ENCODE measurements at regions not wholly inside any gene's neighbourhood (a gene's known extent, or its start where the extent isn't known, plus 50 kb on each side); places are given as distances from the start of the nearest gene placed in this dataset.
"Not testable (repeated sequence)": the region's sequence is repeated elsewhere in the genome, so short reads cannot be mapped to it uniquely, and the experiment has no call there.

DNA sequence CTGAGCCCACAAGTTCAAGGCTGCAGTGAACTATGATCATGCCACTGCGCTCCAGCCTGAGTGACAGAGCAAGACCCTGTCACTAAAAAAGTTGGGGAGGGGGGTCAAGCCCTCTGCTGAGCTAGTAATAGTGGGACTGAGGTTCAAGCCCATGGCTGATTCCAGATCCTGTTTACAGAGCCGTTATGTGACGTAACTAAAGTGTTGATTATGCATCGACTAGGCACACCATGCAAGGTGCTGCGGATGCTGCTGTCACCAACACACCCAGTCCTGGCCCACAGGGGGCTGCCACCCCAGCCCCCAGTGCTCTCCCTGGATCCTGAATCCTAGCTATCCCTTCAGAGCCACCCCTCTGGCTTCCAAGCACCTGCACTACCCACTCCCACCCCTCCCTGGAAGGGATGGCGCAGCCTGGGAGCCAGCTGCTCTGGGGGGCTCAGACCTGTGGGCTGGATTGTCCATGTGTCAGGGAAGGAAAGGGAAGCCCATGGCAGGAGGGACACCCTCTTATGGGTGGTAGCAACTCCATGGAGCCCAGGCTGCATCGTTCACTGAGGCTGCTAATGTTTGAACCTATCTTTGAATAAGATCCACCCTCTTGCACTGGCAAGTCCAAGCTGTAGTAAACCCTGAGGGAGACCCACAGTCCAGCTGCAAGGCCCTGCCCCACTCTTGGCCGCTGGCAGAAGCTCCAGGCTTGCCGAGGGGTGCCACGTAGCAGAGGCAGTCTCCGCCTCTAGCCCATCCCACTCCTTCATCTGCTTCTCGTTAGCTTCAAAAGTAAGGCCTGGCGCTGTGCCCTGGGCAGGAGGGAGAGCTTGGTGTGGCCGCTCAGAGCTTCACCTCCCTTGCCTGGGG is 95.0 kb downstream of the SNX5 start:
- DNase-seq (ENCODE audit: insufficient read length, low spot score) (peak; percentile 26), FAIRE-seq (no peak)

DNA sequence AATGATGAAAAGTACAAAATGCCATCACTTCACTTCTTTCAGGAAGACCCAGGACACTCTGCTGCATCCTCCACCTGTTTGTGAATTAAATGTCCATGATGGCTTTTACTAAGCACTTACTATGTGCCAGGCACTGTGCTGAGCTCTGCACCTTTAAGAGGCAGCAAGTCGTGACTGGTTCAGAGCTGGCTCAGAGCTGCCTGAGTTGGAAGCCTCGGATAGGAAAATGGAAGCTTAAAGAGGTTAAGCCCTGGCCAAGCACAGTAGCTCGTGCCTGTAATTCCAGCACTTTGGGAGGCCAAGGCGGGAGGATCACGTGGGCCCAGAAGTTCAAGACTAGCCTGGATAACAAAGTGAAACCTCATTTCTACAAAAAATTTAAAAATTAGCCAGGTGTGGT is 95.6 kb downstream of the SNX5 start:
- FAIRE-seq: no peak
- no peak for DNase-seq (ENCODE audit: insufficient read length, low spot score)

DNA sequence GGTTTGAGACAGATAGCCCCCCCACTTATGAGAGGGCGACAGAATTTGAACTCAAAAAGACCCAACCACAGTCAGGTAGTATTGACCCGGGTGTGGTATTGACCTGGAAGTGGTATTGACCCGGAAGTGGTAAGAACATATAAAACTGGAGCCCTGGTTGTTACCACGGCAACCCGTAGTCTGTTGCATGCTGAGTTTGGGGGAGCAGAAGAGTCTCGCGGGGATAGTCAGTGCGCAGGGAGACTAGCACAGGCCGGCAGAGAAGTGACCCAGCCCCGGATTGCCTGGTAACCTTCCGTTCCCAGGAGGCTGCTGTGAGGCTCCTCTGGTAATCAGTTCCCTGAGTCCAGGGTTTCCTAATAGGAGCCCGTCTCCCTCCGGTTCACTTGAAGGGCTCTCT is 96.2 kb downstream of the SNX5 start:
- DNase-seq (ENCODE audit: insufficient read length, low spot score) (no peak), FAIRE-seq (no peak)

- FAIRE-seq (no peak), DNase-seq (ENCODE audit: insufficient read length, low spot score) (no peak)
These were observed 96.7 kb downstream of the SNX5 start for GRCh38 chr20:17871886-17872285.

- FAIRE-seq (no peak), DNase-seq (ENCODE audit: insufficient read length, low spot score) (no peak)
These were observed 97.4 kb downstream of the SNX5 start for GRCh38 chr20:17871181-17871580.

GRCh38 chr20:17870086-17870740 is 98.4 kb downstream of the SNX5 start:
- no peak for DNase-seq (ENCODE audit: insufficient read length, low spot score)
- no peak for FAIRE-seq

DNA sequence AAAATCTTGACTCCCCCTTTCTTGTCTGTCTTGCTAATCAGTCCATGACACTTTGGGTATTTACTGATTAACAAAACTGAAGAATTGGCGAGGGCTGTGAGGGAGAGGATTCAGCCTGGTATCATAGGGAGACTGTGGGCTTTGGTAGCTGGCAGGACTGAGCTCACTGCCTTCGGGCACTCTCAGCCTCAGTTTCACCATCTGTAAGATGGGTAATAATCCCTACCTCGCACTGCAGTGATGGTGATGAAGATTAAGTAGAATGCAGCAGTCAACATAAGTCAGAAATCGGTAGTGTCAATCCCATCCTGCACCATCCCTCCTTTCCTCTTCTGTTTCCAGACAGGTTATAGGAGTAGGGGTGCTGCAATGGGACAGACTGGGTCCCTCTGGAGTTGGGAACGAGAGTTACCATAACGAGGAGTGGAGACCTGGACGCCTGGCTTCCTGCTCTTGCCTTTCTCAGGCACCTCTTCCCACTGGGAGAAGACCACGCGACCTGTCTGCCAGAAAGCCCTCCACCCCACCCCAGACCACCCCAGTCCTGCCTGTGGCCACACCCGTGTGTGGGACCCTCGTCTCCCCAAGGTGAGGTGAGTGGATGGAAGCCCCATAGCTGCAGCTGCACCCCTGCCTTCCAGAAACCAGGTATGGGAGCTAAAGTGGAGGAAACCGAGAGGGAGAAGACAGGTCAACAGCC is 99.1 kb downstream of the SNX5 start:
- DNase-seq (ENCODE audit: insufficient read length, low spot score) (no peak), FAIRE-seq (no peak)

GRCh38 chr20:17868700-17869231 is 99.8 kb downstream of the SNX5 start:
- FAIRE-seq (no peak), DNase-seq (ENCODE audit: insufficient read length, low spot score) (no peak)

- DNase-seq (ENCODE audit: insufficient read length, low spot score) (no peak), FAIRE-seq (no peak)
These were observed 100.4 kb downstream of the SNX5 start for GRCh38 chr20:17868151-17868550.

DNA sequence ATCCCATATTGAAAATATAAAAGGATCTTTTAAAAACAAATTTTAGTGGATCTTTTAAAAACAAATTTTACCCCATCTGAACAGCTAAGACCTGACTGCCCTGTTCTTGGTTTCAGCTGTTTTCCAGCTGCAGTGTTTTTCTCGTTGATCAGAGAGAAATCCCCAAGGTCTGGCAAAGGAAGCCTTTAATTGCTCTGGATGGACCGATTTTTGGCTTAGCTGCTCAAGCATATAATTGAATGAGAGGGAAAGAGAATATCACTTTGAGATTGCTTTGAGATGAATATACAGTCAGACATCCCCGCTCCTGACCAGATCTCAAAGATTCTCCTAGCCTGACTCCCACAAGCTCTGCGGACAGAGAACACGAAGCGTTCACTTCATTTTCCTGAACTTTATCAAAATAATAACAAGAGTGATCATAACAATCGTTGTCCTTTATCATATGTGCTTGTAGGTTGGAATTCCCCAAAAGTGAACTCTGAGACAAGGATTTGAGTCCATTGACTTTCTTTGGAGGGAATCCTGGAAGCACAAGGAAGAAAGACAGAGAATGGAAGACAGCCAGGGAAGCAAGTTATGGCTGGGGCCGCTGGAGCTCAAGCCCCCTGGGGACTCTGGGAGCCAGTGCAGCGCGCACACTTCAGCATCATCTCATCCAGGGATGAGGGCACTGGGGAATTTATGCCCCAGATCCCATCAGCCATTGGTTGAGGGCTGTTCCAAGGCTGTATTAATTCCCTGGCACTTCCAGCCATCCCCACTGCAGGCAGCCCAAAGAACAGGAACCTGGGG is 101.3 kb downstream of the SNX5 start:
- FAIRE-seq (no peak), DNase-seq (ENCODE audit: insufficient read length, low spot score) (no peak)

GRCh38 chr20:17866234-17867001 is 102.2 kb downstream of the SNX5 start:
- FAIRE-seq: no peak
- no peak for DNase-seq (ENCODE audit: insufficient read length, low spot score)

GRCh38 chr20:17863577-17864292 is 104.9 kb downstream of the SNX5 start:
- FAIRE-seq (no peak), DNase-seq (ENCODE audit: insufficient read length, low spot score) (no peak)

- no peak for DNase-seq (ENCODE audit: insufficient read length, low spot score)
- no peak for FAIRE-seq
These were observed 105.4 kb downstream of the SNX5 start for GRCh38 chr20:17863209-17863576.

DNA sequence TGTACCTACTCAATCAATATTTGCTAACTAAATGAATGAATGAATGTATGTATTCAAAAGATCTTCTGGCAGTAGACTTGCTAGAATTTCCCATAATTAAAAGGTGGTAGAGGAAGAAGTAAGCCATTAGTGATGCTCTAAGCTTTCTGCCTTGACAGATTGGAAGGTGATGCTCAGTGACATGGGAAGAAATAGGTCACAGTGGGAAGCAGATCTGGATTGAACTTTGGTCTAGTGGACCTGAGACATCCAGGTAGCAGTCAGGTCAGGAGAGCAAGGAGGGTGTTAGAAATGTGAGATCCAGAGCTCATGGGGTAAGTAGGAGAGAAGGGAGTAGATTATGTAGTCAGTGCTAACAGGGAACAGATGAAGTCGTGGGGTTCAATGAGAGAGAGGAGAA is 106.4 kb downstream of the SNX5 start:
- DNase-seq (ENCODE audit: insufficient read length, low spot score) (no peak), FAIRE-seq (no peak)

DNA sequence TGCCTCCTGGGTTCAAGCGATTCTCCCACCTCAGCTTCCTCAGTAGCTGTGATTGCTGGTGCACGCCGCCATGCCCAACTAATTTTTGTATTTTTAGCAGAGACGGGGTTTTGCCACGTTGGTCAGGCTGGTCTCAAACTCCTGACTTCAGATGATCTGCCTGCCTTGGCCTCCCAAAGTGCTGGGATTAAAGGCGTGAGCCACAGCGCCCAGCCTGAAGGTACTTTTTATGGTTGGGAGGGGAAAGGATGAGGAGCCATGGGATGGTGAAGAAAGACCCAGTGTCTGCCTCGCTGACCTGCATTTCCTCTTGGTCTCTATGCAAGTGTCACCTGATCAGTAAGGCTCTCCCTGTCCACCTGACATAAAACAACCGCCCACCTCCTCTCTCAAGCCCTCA is 107.0 kb downstream of the SNX5 start:
- not testable (repeated sequence) for DNase-seq (ENCODE audit: insufficient read length, low spot score); FAIRE-seq

DNA sequence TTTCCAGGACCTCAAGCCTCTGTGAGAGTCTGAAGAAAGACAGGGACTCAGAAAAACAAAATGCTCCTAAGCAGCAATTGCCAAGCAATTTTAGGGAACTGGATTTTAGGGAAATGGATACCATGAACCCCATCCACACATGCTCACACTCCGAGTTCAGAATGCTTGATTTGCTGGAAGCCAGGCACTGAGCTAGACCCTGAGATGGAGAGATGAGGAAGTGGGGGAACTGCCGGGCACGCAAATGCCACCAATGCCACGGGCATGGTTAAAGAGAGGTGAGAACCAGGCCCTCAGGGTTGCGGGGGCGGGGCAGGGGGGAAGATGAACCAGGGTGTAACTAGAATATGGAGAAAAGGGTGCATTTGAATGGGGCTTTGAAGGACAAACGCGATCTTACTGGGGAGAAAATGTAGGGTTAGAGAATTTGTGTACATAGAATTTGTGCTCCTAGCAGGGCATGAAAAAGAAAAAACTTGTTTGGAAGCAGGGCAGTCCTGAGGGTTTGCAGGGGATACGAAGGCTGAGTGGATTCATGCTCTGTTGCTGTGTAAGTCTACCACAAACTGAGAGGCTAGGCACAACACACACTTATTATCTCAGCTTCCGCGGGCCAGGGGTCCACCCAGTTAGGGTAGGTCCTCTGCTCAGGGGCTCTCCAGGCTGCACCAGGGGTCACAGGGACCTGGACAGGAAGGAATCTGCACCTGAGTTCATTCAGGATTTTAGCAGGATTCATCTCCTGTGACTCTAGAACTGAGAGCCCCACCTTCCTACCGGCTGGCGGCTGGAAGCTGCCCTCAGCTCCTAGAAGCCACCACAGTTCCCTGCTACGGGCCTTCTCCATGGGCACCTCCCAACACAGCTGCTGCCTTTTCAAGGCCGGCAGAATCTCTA is 108.0 kb downstream of the SNX5 start:
- DNase-seq (ENCODE audit: insufficient read length, low spot score): no peak
- no peak for FAIRE-seq

DNA sequence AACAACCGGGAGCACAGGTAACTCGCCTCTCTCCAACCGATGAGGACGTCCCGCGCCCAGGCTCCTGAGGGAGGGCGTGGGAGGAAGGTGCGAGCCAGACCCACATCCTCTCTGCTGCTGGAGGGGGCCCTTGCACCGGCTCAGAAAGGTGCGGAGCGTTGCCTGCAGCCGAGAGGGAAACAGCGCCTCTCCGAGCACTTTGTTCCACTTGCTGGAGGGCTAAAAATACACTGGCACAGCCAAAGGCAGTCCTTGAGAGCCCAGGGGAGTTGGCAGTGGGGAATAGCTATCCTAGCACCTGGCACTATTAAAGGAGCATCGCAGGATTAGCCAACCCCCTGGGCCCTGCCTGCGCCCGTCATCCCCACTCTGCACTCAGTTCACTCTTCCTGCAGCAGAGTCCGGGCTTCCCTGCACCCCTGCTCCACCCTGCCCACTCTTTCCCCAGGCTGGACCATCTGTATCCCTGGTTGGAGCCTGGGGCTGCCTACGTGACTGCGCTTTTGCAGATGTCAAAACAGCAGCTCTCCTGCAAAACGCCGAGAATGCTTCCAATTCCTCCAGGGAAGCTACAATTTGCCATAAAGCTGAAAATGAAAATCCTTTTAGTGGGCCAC is 108.9 kb downstream of the SNX5 start:
- FAIRE-seq: no peak
- no peak for DNase-seq (ENCODE audit: insufficient read length, low spot score)

All from HTR-8/SVneo (cell line).